GM19455 (cell line): ENCODE measurements at regions not wholly inside any gene's neighbourhood (a gene's known extent, or its start where the extent isn't known, plus 50 kb on each side); places are given as distances from the start of the nearest gene placed in this dataset.

Source experiments
- ATAC-seq: cut with Tn5 transposase; IDR thresholded peaks from one replicate; pipeline ENCODE4 v1.9.1; 2021; ENCODE audit not compliant: unreplicated experiment

- ATAC-seq = no peak
Measured at GRCh38 chr1:110765640-110766335, 91.0 kb upstream of the KCNA3 start.

GRCh38 chr1:110763149-110763548 is 88.4 kb upstream of the KCNA3 start:
- no peak for ATAC-seq

- ATAC-seq = no peak
Measured at GRCh38 chr1:110760321-110760720, 85.6 kb upstream of the KCNA3 start.

GRCh38 chr1:110756506-110756905 is 81.8 kb upstream of the KCNA3 start:
- ATAC-seq = no peak

- ATAC-seq = no peak
Measured at GRCh38 chr1:110752941-110753725, 78.4 kb upstream of the KCNA3 start.

- no peak for ATAC-seq
Measured at GRCh38 chr1:110750562-110750961, 75.8 kb upstream of the KCNA3 start.

GRCh38 chr1:110749960-110750359 is 75.2 kb upstream of the KCNA3 start:
- no peak for ATAC-seq

GRCh38 chr1:110746644-110747259 is 72.0 kb upstream of the KCNA3 start:
- no peak for ATAC-seq

GRCh38 chr1:110743397-110743796 is 68.7 kb upstream of the KCNA3 start:
- ATAC-seq = no peak

- ATAC-seq = no peak
Measured at GRCh38 chr1:110736900-110737605, 62.3 kb upstream of the KCNA3 start.

- no peak for ATAC-seq
Measured at GRCh38 chr1:110734133-110734680, 59.5 kb upstream of the KCNA3 start.

GRCh38 chr1:110731529-110731928 is 56.8 kb upstream of the KCNA3 start:
- ATAC-seq = no peak

GRCh38 chr1:110728388-110729001 is 53.8 kb upstream of the KCNA3 start:
- no peak for ATAC-seq

- no peak for ATAC-seq
Measured at GRCh38 chr1:110727246-110727645, 52.5 kb upstream of the KCNA3 start.

- peak; percentile 75 for ATAC-seq
Measured at GRCh38 chr1:110726755-110727154, 52.0 kb upstream of the KCNA3 start.
